ENCODE measurements at regions not wholly inside any gene's neighbourhood (a gene's known extent, or its start where the extent isn't known, plus 50 kb on each side); places are given as distances from the start of the nearest gene placed in this dataset.
"Not testable (repeated sequence)": the region's sequence is repeated elsewhere in the genome, so short reads cannot be mapped to it uniquely, and the experiment has no call there.

- not testable (repeated sequence) for DNase-seq
Observed at GRCh38 chr12:34228046-34228445, 205.8 kb downstream of the ALG10 start.

DNA sequence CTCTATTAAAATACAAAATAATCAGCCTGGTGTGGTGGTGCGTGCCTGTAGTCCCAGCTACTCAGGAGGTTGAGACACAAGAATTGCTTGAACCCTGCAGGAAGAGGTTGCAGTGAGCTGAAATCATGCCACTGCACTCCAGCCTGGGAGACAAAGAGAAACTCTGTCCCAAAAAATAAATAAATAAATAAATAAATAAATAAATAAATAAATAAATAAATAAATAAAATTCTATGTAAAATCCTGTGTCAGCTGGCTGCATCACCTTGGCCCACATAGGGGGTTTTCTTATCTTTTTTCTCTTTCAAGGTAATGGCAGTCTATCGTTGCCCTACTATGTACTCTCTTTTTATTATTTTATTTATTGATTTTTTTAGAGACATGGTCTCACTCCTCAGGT lies 206.7 kb downstream of the ALG10 start:
- DNase-seq, result not testable (repeated sequence)

DNA sequence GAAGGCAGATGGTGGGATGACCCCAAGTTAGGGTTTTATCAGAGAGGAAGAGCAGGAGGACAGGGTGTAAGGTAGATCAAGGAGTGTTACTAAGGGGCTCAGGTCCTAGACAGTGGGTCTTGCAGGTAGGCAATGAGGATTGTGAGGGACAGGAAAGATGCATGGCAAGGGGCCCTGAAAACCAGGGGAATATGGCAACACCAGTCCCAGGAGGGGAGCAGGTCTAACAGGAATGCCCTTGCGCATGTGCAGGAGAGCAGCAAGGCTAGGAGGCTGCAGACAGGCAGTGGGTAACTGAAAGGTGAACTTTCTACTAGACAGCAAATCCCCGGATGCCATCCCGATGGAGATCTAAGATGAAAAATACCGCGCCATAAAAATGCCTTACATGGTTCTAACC lies 211.3 kb downstream of the ALG10 start:
- no peak for DNase-seq

DNA sequence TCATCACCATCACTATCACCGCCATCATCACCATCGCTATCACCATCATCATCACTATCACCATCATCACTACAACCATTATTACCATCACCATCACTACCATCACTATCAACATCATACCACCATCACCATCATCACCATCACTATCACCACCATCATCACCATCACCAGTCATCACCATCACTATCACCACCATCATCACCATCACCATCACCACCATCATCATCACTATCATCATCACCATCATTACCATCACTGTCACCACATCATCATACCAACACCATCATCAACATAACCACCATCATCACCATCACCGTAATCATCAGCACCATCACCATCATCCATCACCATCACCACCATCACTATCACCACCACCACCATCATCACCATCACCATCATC lies 213.8 kb downstream of the ALG10 start:
- no peak for DNase-seq

GRCh38 chr12:34244608-34245007 lies 222.3 kb downstream of the ALG10 start:
- no peak for DNase-seq

GRCh38 chr12:34249271-34249670 lies 227.0 kb downstream of the ALG10 start:
- no peak for DNase-seq

GRCh38 chr12:34251879-34252278 lies 229.6 kb downstream of the ALG10 start:
- DNase-seq, result not testable (repeated sequence)

DNA sequence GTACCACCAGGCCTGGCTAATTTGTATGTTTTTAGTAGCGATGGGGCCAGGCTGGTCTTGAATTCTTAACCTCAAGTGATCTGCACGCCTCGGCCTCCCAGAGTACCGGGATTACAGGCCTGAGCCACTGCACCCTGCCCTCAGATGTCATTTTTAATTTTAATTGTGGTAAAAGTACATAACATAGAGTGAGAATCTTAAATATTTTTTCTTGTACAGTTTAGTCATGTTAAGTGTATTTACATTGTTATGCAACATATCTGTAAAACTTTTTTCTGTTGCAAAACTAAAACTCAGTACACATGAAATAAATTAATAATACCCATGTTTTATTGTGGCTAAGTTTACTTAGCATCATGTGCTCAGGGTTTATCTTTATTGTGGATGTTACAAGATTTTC lies 231.4 kb downstream of the ALG10 start:
- DNase-seq, result no peak

DNA sequence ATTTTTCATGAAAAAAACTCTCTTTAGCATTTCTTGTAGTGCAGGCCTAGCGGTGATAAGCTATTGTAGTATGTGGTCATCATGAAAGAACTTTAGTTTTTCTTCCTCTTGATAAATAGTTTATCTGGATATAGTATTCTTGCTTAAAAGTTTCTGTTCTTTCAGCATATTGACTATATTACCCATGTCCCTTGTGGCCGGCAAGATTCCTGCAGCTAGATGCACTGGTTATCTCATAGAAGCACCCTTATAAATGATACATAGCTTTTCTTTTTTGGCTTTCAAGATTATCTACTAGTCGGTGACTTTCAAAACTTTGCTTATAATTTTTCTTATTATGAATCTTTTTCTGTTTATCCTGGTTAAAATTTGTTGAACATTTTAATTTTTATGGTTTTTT lies 234.8 kb downstream of the ALG10 start:
- DNase-seq, result no peak

DNA sequence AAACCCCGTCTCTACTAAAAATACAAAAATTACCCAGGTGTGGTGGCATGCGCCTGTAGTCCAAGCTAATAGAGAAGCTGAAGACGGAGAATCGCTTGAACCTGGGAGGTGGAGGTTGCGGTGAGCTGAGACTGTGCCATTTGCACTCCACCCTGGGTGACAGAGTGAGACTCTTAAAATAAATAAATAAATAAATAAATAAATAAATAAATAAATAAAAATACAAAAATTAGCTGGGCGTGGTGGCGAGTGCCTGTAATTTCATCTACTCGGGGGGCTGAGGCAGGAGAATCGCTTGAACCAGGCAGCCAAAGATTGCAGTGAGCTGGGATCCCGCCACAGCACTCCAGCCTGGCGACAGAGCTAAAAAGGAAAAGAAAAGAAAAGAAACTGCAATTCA lies 239.8 kb downstream of the ALG10 start:
- DNase-seq, result not testable (repeated sequence)

GRCh38 chr12:34264110-34264509 lies 241.8 kb downstream of the ALG10 start:
- no peak for DNase-seq

- DNase-seq, result not testable (repeated sequence)
Observed at GRCh38 chr12:34273703-34274102, 251.4 kb downstream of the ALG10 start.

DNA sequence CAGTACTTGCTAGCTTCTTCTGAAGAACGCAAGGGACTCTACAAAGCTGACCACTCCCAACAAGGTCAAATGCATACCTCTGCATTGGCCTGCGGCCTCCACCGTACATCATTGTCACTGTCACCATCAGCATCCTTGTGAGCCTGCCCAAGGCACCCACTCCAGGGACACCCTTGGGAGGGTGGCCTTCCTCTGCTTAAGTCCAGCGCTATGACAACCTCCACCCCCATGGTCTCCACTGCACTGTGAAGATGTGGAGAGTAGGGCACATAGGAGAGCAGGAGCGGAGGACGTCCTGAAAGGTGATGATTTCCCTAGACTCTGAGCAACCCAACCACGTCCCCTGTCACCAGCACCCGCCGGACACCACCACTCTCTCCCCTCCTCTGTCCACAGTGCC lies 252.8 kb downstream of the ALG10 start:
- DNase-seq, result no peak

GRCh38 chr12:34286483-34286882 lies 264.2 kb downstream of the ALG10 start:
- DNase-seq, result no peak

GRCh38 chr12:34286934-34287333 lies 264.6 kb downstream of the ALG10 start:
- DNase-seq, result no peak

GRCh38 chr12:34287437-34287836 lies 265.1 kb downstream of the ALG10 start:
- no peak for DNase-seq

- no peak for DNase-seq
Observed at GRCh38 chr12:34287986-34288962, 266.0 kb downstream of the ALG10 start.

- no peak for DNase-seq
Observed at GRCh38 chr12:34288963-34289345, 266.7 kb downstream of the ALG10 start.

- no peak for DNase-seq
Observed at GRCh38 chr12:34289431-34290380, 267.4 kb downstream of the ALG10 start.

GRCh38 chr12:34290381-34290995 lies 268.2 kb downstream of the ALG10 start:
- no peak for DNase-seq

DNA sequence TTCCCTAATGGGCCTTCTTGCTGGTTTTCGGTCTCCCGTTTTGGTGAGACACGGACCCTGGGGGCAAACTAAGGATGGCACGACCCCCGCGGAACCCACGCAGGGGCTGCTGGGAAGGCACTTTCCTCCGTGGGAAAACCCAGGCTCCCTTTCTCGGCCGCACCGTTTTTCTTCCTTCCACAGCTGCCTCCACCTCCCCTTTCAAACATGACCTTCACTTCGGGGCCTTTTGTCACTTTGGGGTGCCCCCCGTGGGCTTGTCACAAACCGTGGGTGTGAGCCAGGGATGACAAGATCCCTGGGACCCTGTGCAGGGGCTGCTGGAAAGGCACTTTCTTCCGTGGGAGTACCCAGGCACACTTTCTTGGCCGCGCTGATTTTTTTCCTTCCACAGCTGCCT lies 268.7 kb downstream of the ALG10 start:
- no peak for DNase-seq

- no peak for DNase-seq
Observed at GRCh38 chr12:34291426-34291901, 269.2 kb downstream of the ALG10 start.
